ENCODE measurements at regions not wholly inside any gene's neighbourhood (a gene's known extent, or its start where the extent isn't known, plus 50 kb on each side); places are given as distances from the start of the nearest gene placed in this dataset.

GRCh38 chr6:44564906-44565524, 177.5 kb downstream of the CDC5L start:
- TF ChIP-seq CTCF (IDR thresholded peaks at IDR 0.05), result no peak
- H3K4me3 ChIP-seq, result no peak overlapping the region
- peak; percentile 69 for DNase-seq (ENCODE audit: low spot score)
- H3K27ac ChIP-seq, result no peak overlapping the region

DNA sequence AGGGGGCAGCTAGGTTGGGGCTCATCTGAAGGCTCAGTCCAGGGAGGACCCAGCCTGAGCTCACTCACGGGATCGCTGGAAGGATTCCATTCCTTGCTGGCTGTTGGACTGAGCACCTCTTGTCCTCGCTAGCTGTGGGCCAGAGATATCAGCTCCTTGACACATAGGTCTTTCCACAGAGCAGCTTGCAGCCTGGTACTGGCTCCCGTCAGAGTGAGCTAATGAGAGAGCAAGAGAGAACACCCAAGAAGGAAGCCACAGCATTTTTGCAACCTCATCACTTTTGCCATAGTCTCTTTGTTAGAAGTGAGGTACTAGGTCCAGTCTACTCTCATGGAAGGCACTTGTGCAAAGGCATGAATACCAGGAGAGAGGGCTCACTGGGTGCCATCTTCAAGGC, 179.9 kb downstream of the CDC5L start:
- Histone ChIP-seq H3K4me3 (no peak overlapping the region), H3K27ac (no peak overlapping the region)
- no peak for TF ChIP-seq CTCF (IDR thresholded peaks at IDR 0.05)
- peak; percentile 68 for DNase-seq (ENCODE audit: low spot score)

DNA sequence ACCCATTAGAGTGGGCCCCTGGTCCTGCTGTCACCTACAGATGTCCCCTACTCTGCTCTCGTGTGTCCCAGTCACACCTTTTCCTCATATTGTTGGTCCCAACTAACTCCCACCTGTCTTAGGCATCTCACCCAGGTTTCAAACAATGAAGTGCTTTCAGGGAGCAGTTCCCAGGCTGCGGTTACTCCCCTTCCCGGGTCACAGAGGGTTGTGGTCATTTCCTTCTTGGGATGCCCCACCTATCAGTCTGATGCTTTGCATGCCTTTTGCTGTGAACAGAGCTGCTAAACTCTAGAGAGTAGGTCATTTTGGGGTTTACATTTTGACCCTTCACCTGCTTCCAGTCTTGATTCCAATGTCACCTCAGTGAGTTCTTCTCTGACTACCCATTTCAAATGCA, 181.6 kb downstream of the CDC5L start:
- TF ChIP-seq CTCF (IDR thresholded peaks at IDR 0.05), result no peak
- Histone ChIP-seq H3K4me3 (no peak overlapping the region), H3K27ac (peak overlapping the region in 1 of 2 donors; percentile 80)
- peak; percentile 31 for DNase-seq (ENCODE audit: low spot score)

GRCh38 chr6:44569931-44570385, 182.5 kb downstream of the CDC5L start:
- H3K27ac ChIP-seq, result peak overlapping the region in 1 of 2 donors; percentile 80
- peak overlapping the region; percentile 48 for H3K4me3 ChIP-seq
- TF ChIP-seq CTCF (IDR thresholded peaks at IDR 0.05), result no peak
- DNase-seq (ENCODE audit: low spot score), result peak; percentile 72

GRCh38 chr6:44571510-44571909, 184.0 kb downstream of the CDC5L start:
- Histone ChIP-seq H3K27ac (no peak overlapping the region), H3K4me3 (no peak overlapping the region)
- TF ChIP-seq CTCF (IDR thresholded peaks at IDR 0.05), result no peak
- DNase-seq (ENCODE audit: low spot score), result no peak

GRCh38 chr6:44572346-44572745, 184.8 kb downstream of the CDC5L start:
- TF ChIP-seq CTCF (IDR thresholded peaks at IDR 0.05), result no peak
- Histone ChIP-seq H3K27ac (no peak overlapping the region), H3K4me3 (no peak overlapping the region)
- DNase-seq (ENCODE audit: low spot score), result no peak

- no peak for TF ChIP-seq CTCF (IDR thresholded peaks at IDR 0.05)
- H3K4me3 ChIP-seq, result no peak overlapping the region
- no peak for DNase-seq (ENCODE audit: low spot score)
- H3K27ac ChIP-seq, result no peak overlapping the region
These were observed 188.1 kb downstream of the CDC5L start for GRCh38 chr6:44575644-44576043.

Data from coronary artery (tissue), 2 donors.